ENCODE measurements at regions not wholly inside any gene's neighbourhood (a gene's known extent, or its start where the extent isn't known, plus 50 kb on each side); places are given as distances from the start of the nearest gene placed in this dataset.

GRCh38 chr3:22157848-22158247 lies 406.8 kb upstream of the ZNF385D start:
- Histone ChIP-seq H2AFZ (ENCODE audit: low read length) (no peak overlapping the region), H3K36me3 (replicated peaks in 1 of 2; ENCODE audit: control insufficient read depth in 1 of 2, insufficient read depth in 2 of 2, low read length in 2 of 2) (no peaks in the 10 kb centered on the region), H3K27ac (ENCODE audit: extremely low read length, insufficient read depth, low read length) (no peak overlapping the region), H3K9ac (ENCODE audit: insufficient read depth, low read depth, low read length) (no peak overlapping the region), H4K20me1 (ENCODE audit: insufficient read depth, low read length) (no peaks in the 10 kb centered on the region), H3K4me3 (replicated peaks in 1 of 3; ENCODE audit: insufficient read depth in 1 of 3, low read depth in 2 of 3, low read length in 3 of 3) (no peak overlapping the region), H3K27me3 (ENCODE audit: control insufficient read depth in 1 of 2, insufficient read depth in 2 of 2, low read length in 2 of 2) (no peaks in the 10 kb centered on the region), H3K9me3 (ENCODE audit: low read length) (no peaks in the 10 kb centered on the region), H3K4me1 (ENCODE audit: insufficient read depth, low read length) (no peaks in the 10 kb centered on the region), H3K79me2 (ENCODE audit: insufficient read depth, low read length) (no peaks in the 10 kb centered on the region), H3K4me2 (ENCODE audit: low read depth, low read length) (no peak overlapping the region)
- TF ChIP-seq PLRG1 (conservative IDR thresholded peaks at IDR 0.05) (no peak), ERF (CRISPR knock-in tag; IDR thresholded peaks at IDR 0.05) (no peak), JARID2 (CRISPR knock-in tag; IDR thresholded peaks at IDR 0.05; ENCODE audit: insufficient replicate concordance) (no peak), GLI4 (CRISPR knock-in tag; IDR thresholded peaks at IDR 0.05; ENCODE audit: borderline replicate concordance) (no peak), KLF15 (CRISPR knock-in tag; IDR thresholded peaks at IDR 0.05; ENCODE audit: borderline replicate concordance) (no peak)
- BruUV-seq (replicated peaks) = no TSS peak
- in situ Hi-C loops (cut with HindIII; ENCODE audit: extremely low pct_ligation_motif_present, low pct_unique_long_range_greater_than_20kb) = no loop called here
- FAIRE-seq (no peak), ATAC-seq (no peak), DNase-seq (ENCODE audit: low spot score) (no peak)
- CTCF ChIA-PET (ENCODE audit: low intra/inter-chr PET ratio, low total read pairs) = no interaction called here
- WGBS (ENCODE audit: low lambda C conversion rate) = 42% methylated on average over 4 of the region's 4 CpGs
- intact Hi-C loops (cut with micrococcal nuclease; ENCODE audit: unreplicated experiment) = no loop called here
- POLR2A ChIA-PET = no interaction called here

GRCh38 chr3:22159004-22159695 lies 408.1 kb upstream of the ZNF385D start:
- TF ChIP-seq MTA1 (CRISPR knock-in tag; IDR thresholded peaks at IDR 0.05; ENCODE audit: borderline replicate concordance) (no peak), KLF13 (CRISPR knock-in tag; IDR thresholded peaks at IDR 0.05) (no peak), CEBPG (CRISPR knock-in tag; IDR thresholded peaks at IDR 0.05) (peak; percentile 67), ZSCAN5A (CRISPR knock-in tag; IDR thresholded peaks at IDR 0.05; ENCODE audit: borderline replicate concordance) (no peak), SOX13 (IDR thresholded peaks at IDR 0.05) (no peak), SOX13 (CRISPR knock-in tag; conservative IDR thresholded peaks at IDR 0.05 in 1 of 2, IDR thresholded peaks at IDR 0.05 in 1 of 2) (0 out of 4 replicates have a peak, but pooled peaks of 1 of the 2 experiments have one; percentile 17), ERF (CRISPR knock-in tag; IDR thresholded peaks at IDR 0.05) (no peak), CEBPB (IDR thresholded peaks at IDR 0.05; ENCODE audit: borderline replicate concordance, low read depth, low read length) (peak; percentile 82), SAP130 (CRISPR knock-in tag; IDR thresholded peaks at IDR 0.05; ENCODE audit: low read depth) (no peak), SOX6 (IDR thresholded peaks at IDR 0.05) (no peak), SOX6 (CRISPR knock-in tag; IDR thresholded peaks at IDR 0.05) (peak; percentile 56)
- no peak for FAIRE-seq
- ChIA-PET CTCF (ENCODE audit: low intra/inter-chr PET ratio, low total read pairs) (no interaction called here), POLR2A (no interaction called here)
- H2AFZ ChIP-seq (ENCODE audit: low read length) = no peak overlapping the region
- no peak overlapping the region for H3K4me2 ChIP-seq (ENCODE audit: low read depth, low read length)
- no peaks in the 10 kb centered on the region for H3K27me3 ChIP-seq (ENCODE audit: control insufficient read depth in 1 of 2, insufficient read depth in 2 of 2, low read length in 2 of 2)
- 31% methylated on average over 5 of the region's 5 CpGs for WGBS (ENCODE audit: low lambda C conversion rate)
- in situ Hi-C loops (cut with HindIII; ENCODE audit: extremely low pct_ligation_motif_present, low pct_unique_long_range_greater_than_20kb) = no loop called here
- intact Hi-C loops (cut with micrococcal nuclease; ENCODE audit: unreplicated experiment) = no loop called here
- no TSS peak for BruUV-seq (replicated peaks)
- H3K4me1 ChIP-seq (ENCODE audit: insufficient read depth, low read length) = no peaks in the 10 kb centered on the region
- no peaks in the 10 kb centered on the region for H3K9me3 ChIP-seq (ENCODE audit: low read length)
- peak; percentile 52; the same call in 2 of the 3 replicates for ATAC-seq
- no peaks in the 10 kb centered on the region for H3K36me3 ChIP-seq (replicated peaks in 1 of 2; ENCODE audit: control insufficient read depth in 1 of 2, insufficient read depth in 2 of 2, low read length in 2 of 2)
- H3K4me3 ChIP-seq (replicated peaks in 1 of 3; ENCODE audit: insufficient read depth in 1 of 3, low read depth in 2 of 3, low read length in 3 of 3) = no peak overlapping the region
- no peak overlapping the region for H3K27ac ChIP-seq (ENCODE audit: extremely low read length, insufficient read depth, low read length)
- DNase-seq (ENCODE audit: low spot score) = peak; percentile 43
- H4K20me1 ChIP-seq (ENCODE audit: insufficient read depth, low read length) = no peaks in the 10 kb centered on the region
- no peaks in the 10 kb centered on the region for H3K79me2 ChIP-seq (ENCODE audit: insufficient read depth, low read length)
- no peak overlapping the region for H3K9ac ChIP-seq (ENCODE audit: insufficient read depth, low read depth, low read length)

All from HepG2 (cell line).